Common myeloid progenitor, CD34-positive (primary cell): ENCODE measurements at regions not wholly inside any gene's neighbourhood (a gene's known extent, or its start where the extent isn't known, plus 50 kb on each side); places are given as distances from the start of the nearest gene placed in this dataset.

Experiments used
- CTCF ChIA-PET: fragments of 350-600 bp; sonication (Branson Sonifier 250); formaldehyde crosslinking; loops from one replicate; lab custom pipeline; 2021; ENCODE audit warnings: antibody characterized with exemption; lab: Charles Lee
- POLR2A ChIA-PET: fragments of 350-600 bp; sonication (Branson Sonifier 250); formaldehyde crosslinking; loops from one replicate; lab custom pipeline; 2021; ENCODE audit warnings: antibody characterized with exemption; lab: Charles Lee
- DNase-seq, 3 donors: peaks; one replicate each; pipeline versions ENCODE4 v3.0.0 to v3.0.0-alpha.2; 2013
- H3K27ac ChIP-seq, 2 experiments: 1 replicate in 1 of 2; 2 replicates in 1 of 2; pipeline ENCODE4 v1.7.0; 2013; ENCODE audit warnings: inconsistent platforms in 2 of 2, low read length in 2 of 2, mild to moderate bottlenecking in 2 of 2, low read depth in 1 of 2, moderate library complexity in 1 of 2; ENCODE audit not compliant: severe bottlenecking in 2 of 2, insufficient read depth in 1 of 2, poor library complexity in 1 of 2
- H3K27me3 ChIP-seq, 5 experiments: replicated peaks in 2 of 5; 1 replicate in 3 of 5; 2 replicates in 2 of 5; pipeline versions ENCODE4 v1.6.1 to v1.7.0; 2013; ENCODE audit warnings: low read length in 4 of 5, mild to moderate bottlenecking in 2 of 5, moderate library complexity in 2 of 5, inconsistent platforms in 1 of 5; ENCODE audit not compliant: insufficient read depth in 5 of 5, control insufficient read depth in 4 of 5
- H3K36me3 ChIP-seq, 4 experiments: 1 replicate in 2 of 4; 2 replicates in 2 of 4; pipeline versions ENCODE4 v1.6.1 to v1.7.0; 2013; ENCODE audit warnings: low read length in 3 of 4, control low read depth in 1 of 4, mild to moderate bottlenecking in 1 of 4; ENCODE audit not compliant: control insufficient read depth in 4 of 4, insufficient read depth in 4 of 4
- H3K4me1 ChIP-seq, 4 experiments: 1 replicate in 3 of 4; 2 replicates in 1 of 4; pipeline versions ENCODE4 v1.6.1 to v1.7.1; 2013; ENCODE audit warnings: low read length in 3 of 4, mild to moderate bottlenecking in 3 of 4, control low read depth in 1 of 4, inconsistent platforms in 1 of 4, moderate library complexity in 1 of 4; ENCODE audit not compliant: control insufficient read depth in 4 of 4, insufficient read depth in 4 of 4; ENCODE audit errors: control extremely low read depth in 1 of 4
- H3K4me3 ChIP-seq, 7 experiments: 1 replicate in 4 of 7; 2 replicates in 3 of 7; pipeline versions ENCODE4 v1.5.1 to v1.7.0; 2013; ENCODE audit warnings: mild to moderate bottlenecking in 7 of 7, low read length in 6 of 7, moderate library complexity in 6 of 7, inconsistent platforms in 2 of 7, low read depth in 2 of 7, control low read depth in 1 of 7; ENCODE audit not compliant: insufficient read depth in 4 of 7, control insufficient read depth in 1 of 7; ENCODE audit errors: extremely low read depth in 1 of 7
- H3K9me3 ChIP-seq, 5 experiments: 1 replicate in 4 of 5; 2 replicates in 1 of 5; pipeline versions ENCODE4 v1.6.1 to v1.7.1; 2013; ENCODE audit warnings: low read length in 4 of 5, mild to moderate bottlenecking in 2 of 5, inconsistent platforms in 1 of 5, low read depth in 1 of 5, moderate library complexity in 1 of 5; ENCODE audit not compliant: control insufficient read depth in 4 of 5, insufficient read depth in 2 of 5; ENCODE audit errors: control extremely low read depth in 1 of 5
- WGBS: methylation state at CpG from one replicate; pipeline ENCODE4 v1.1.5; 2013; ENCODE audit not compliant: insufficient coverage; 5-methylcytosine and 5-hydroxymethylcytosine counted together

- H3K27me3 ChIP-seq, result no peaks in the 10 kb centered on the region
- no peak overlapping the region for H3K4me3 ChIP-seq
- no peak overlapping the region for H3K27ac ChIP-seq
- H3K36me3 ChIP-seq, result no peaks in the 10 kb centered on the region
- no peaks in the 10 kb centered on the region for H3K4me1 ChIP-seq
- H3K9me3 ChIP-seq, result no peaks in the 10 kb centered on the region
- ChIA-PET CTCF (interaction anchor here (1.0 kb wide), 1 partner anchor 899 kb away, joined by 3 read pairs; no protein-coding TSS in a partner anchor), POLR2A (no interaction called here)
- peak; percentile 4 to 34 (median 30) for DNase-seq
Observed at GRCh38 chr4:58061967-58062366, 951.8 kb upstream of the IGFBP7 start.

GRCh38 chr4:58050439-58050838 is 940.3 kb upstream of the IGFBP7 start:
- WGBS, result 88% methylated on average over 2 of the region's 4 CpGs

DNA sequence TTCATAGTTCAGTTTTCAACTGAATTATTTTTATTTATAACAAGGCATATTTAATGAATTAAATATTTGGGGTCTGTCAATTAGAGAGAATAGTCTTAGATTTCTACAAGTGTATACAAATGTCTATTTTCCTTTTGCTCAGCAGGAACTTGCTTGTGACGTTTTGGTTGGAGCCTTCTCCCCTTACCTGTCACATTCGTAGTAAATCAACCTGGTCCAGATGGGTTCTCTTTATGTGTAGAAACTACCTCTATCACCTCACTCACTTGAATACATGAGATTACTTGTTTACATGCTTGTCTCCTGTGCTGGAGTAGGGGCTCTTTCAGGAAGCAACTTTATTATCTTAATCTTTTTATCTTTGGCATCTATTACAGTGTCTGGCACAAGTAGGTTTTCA is 938.3 kb upstream of the IGFBP7 start:
- H3K27ac ChIP-seq, result no peak overlapping the region
- CTCF ChIA-PET, result no interaction called here

More at GRCh38 chr4:58050439-58050838, 940.3 kb upstream of the IGFBP7 start:
- H3K4me3 ChIP-seq, result no peak overlapping the region
- H3K9me3 ChIP-seq, result no peaks in the 10 kb centered on the region
- POLR2A ChIA-PET, result no interaction called here
- H3K36me3 ChIP-seq, result no peaks in the 10 kb centered on the region
- H3K27me3 ChIP-seq, result no peaks in the 10 kb centered on the region
- DNase-seq, result no peak
- H3K27ac ChIP-seq, result no peak overlapping the region
- no peaks in the 10 kb centered on the region for H3K4me1 ChIP-seq
- CTCF ChIA-PET, result no interaction called here

GRCh38 chr4:58042176-58042575 is 932.0 kb upstream of the IGFBP7 start:
- H3K36me3 ChIP-seq, result no peaks in the 10 kb centered on the region
- no peaks in the 10 kb centered on the region for H3K9me3 ChIP-seq
- ChIA-PET POLR2A (no interaction called here), CTCF (no interaction called here)
- DNase-seq, result no peak
- H3K27ac ChIP-seq, result no peak overlapping the region
- WGBS, result no CpG with 5 or more reads among the region's 1 CpG
- no peaks in the 10 kb centered on the region for H3K4me1 ChIP-seq
- no peak overlapping the region for H3K4me3 ChIP-seq
- no peaks in the 10 kb centered on the region for H3K27me3 ChIP-seq

More for the DNA sequence above, 938.3 kb upstream of the IGFBP7 start:
- Histone ChIP-seq H3K4me3 (no peak overlapping the region), H3K36me3 (no peaks in the 10 kb centered on the region), H3K4me1 (no peaks in the 10 kb centered on the region), H3K27me3 (no peaks in the 10 kb centered on the region), H3K9me3 (no peaks in the 10 kb centered on the region)
- POLR2A ChIA-PET, result no interaction called here
- 43% methylated on average over 2 of the region's 2 CpGs for WGBS
- no peak for DNase-seq

DNA sequence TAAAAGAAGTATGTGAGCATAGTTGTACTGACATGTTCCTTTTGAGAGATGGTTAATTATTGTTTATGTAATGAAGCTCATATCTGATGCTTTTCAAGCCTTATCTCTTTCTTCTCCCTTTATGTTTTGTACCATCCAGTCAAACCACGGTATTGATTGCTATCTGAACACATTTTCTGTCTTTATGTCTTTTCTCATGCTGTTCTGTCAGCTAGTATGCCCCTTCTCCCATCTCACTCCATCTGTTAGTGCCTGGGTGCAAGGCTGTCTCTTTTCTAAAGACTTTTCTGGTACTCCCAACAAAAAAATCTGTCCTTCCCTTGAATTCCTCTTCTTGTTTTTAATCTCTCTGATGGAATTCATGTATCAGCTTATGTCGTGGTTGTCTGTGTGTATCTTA is 883.8 kb upstream of the IGFBP7 start:
- 100% methylated on average over 1 of the region's 2 CpGs for WGBS
- Histone ChIP-seq H3K27ac (no peak overlapping the region), H3K27me3 (no peaks in the 10 kb centered on the region), H3K4me3 (no peak overlapping the region), H3K9me3 (peaks cover 0 to 2% (median 0%) of the 10 kb centered on the region in 5 experiments), H3K4me1 (no peaks in the 10 kb centered on the region), H3K36me3 (no peaks in the 10 kb centered on the region)
- DNase-seq, result no peak
- ChIA-PET POLR2A (no interaction called here), CTCF (no interaction called here)

GRCh38 chr4:57989430-57989829 is 879.2 kb upstream of the IGFBP7 start:
- CTCF ChIA-PET, result interaction anchor here (0.6 kb wide), 1 partner anchor 12 kb away, joined by 3 read pairs; no protein-coding TSS in a partner anchor
- Histone ChIP-seq H3K36me3 (no peaks in the 10 kb centered on the region), H3K27me3 (no peaks in the 10 kb centered on the region), H3K9me3 (peaks cover 0 to 2% (median 0%) of the 10 kb centered on the region in 5 experiments), H3K4me3 (no peak overlapping the region), H3K27ac (no peak overlapping the region), H3K4me1 (no peaks in the 10 kb centered on the region)
- no peak for DNase-seq
- POLR2A ChIA-PET, result no interaction called here
- 90% methylated on average over 6 of the region's 6 CpGs for WGBS

DNA sequence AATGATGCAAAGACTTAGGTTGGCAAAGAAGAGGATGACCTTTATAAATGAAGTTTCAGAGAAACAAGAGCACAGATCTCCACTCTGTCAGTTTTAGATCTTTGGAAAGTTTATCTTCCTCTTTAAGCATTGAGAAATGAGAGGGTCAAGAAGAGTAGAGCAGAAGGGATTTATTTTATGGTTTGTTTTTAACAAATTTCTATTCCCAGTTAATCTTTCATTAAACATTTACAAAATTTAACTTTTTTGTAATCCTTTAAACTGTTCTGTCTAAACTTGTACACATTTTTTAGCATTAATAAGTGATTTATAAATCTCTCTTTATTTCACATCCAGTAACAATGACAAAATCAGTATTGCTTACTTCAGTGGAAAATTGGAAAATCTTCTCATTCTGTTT is 875.0 kb upstream of the IGFBP7 start:
- Histone ChIP-seq H3K4me1 (no peaks in the 10 kb centered on the region), H3K36me3 (no peaks in the 10 kb centered on the region), H3K27me3 (no peaks in the 10 kb centered on the region), H3K27ac (no peak overlapping the region), H3K9me3 (no peaks in the 10 kb centered on the region), H3K4me3 (no peak overlapping the region)
- DNase-seq, result no peak
- ChIA-PET POLR2A (no interaction called here), CTCF (no interaction called here)
